Ascending aorta (tissue), 2 donors: ENCODE measurements at regions not wholly inside any gene's neighbourhood (a gene's known extent, or its start where the extent isn't known, plus 50 kb on each side); places are given as distances from the start of the nearest gene placed in this dataset.

Experiments used
- DNase-seq, 2 donors: peaks; one replicate each; pipeline ENCODE4 v3.0.0-alpha.2; 2019; ENCODE audit warnings: low spot score in 2 of 2
- H3K27ac ChIP-seq, 2 donors: fragments of 200-600 bp; sonication (generic); one replicate each; pipeline ENCODE4 v1.5.1; 2016 to 2017; ENCODE audit warnings: mild to moderate bottlenecking in 1 of 2
- H3K27me3 ChIP-seq: fragments of 200-600 bp; sonication (generic); one replicate; pipeline ENCODE4 v1.5.1; 2017
- H3K36me3 ChIP-seq, 2 donors: fragments of 200-600 bp; sonication (generic); one replicate each; pipeline ENCODE4 v1.5.1; 2016
- H3K4me1 ChIP-seq, 2 donors: fragments of 200-600 bp; sonication (generic); one replicate each; pipeline ENCODE4 v1.5.1; 2016 to 2017; ENCODE audit warnings: mild to moderate bottlenecking in 1 of 2
- H3K4me3 ChIP-seq, 2 donors: fragments of 200-600 bp; sonication (generic); one replicate each; pipeline ENCODE4 v1.5.1; 2016 to 2017; ENCODE audit warnings: mild to moderate bottlenecking in 1 of 2
- H3K9me3 ChIP-seq, 2 donors: fragments of 200-600 bp; sonication (generic); one replicate each; pipeline ENCODE4 v1.5.1; 2016
- CTCF ChIP-seq, 3 experiments: fragments of 200-600 bp in 2 of 3; fragments of 450-650 bp in 1 of 3; sonication (generic) in 2 of 3; IDR thresholded peaks; one replicate each; pipeline ENCODE4 v1.5.1; 2016 to 2019; ENCODE audit warnings: antibody characterized with exemption in 3 of 3, mild to moderate bottlenecking in 1 of 3, moderate library complexity in 1 of 3
- intact Hi-C: fragments of 100-400 bp; cut with DNase I; formaldehyde crosslinking; loops from one replicate; pipeline ENCODE4 v1.15.1; 2023

GRCh38 chr16:79768276-79768970, 167.9 kb upstream of the MAF start:
- DNase-seq = no peak
- Histone ChIP-seq H3K4me1 (peaks cover 0 to 22% of the 10 kb centered on the region in 2 donors), H3K36me3 (no peaks in the 10 kb centered on the region), H3K27me3 (no peaks in the 10 kb centered on the region), H3K27ac (peak overlapping the region; percentile 78 to 82), H3K9me3 (no peaks in the 10 kb centered on the region), H3K4me3 (peak overlapping the region; percentile 37 to 52)
- intact Hi-C loops = no loop called here
- TF ChIP-seq CTCF (IDR thresholded peaks at IDR 0.05) = no peak

GRCh38 chr16:79767421-79768275, 167.1 kb upstream of the MAF start:
- no peaks in the 10 kb centered on the region for H3K27me3 ChIP-seq
- DNase-seq = no peak
- no peak for TF ChIP-seq CTCF (IDR thresholded peaks at IDR 0.05)
- intact Hi-C loops = no loop called here
- no peaks in the 10 kb centered on the region for H3K9me3 ChIP-seq
- peak overlapping the region; percentile 37 to 52 for H3K4me3 ChIP-seq
- no peaks in the 10 kb centered on the region for H3K36me3 ChIP-seq
- peak overlapping the region; percentile 78 to 82 for H3K27ac ChIP-seq
- H3K4me1 ChIP-seq = peaks cover 0 to 22% of the 10 kb centered on the region in 2 donors

DNA sequence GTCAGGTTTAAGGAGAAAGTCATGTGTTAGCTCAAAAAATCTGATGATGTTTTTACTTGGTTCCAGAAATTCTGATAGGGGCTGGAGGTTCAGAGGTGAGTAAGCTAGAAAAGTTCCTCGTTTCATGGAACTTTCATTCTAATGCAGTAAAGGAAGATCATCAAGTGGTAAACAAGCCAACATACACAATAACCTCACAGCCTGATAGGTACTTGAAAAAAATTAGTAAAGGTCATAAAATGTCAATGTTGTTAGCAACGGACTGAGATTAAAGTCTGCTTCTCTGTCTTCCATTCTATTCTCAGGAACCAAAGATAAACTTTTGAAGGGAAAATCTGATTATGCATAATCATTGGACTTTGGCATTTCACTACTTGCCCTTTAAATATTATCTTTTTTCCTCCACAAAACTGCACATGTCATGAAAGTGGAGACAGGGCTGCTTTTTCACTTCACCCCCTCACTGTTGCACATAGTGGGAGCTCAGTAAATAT, 165.4 kb upstream of the MAF start:
- TF ChIP-seq CTCF (IDR thresholded peaks at IDR 0.05) = no peak
- no peak for DNase-seq
- H3K4me1 ChIP-seq = peaks cover 0 to 22% of the 10 kb centered on the region in 2 donors
- intact Hi-C loops = no loop called here
- H3K27me3 ChIP-seq = no peaks in the 10 kb centered on the region
- H3K27ac ChIP-seq = no peak overlapping the region
- no peak overlapping the region for H3K4me3 ChIP-seq
- H3K9me3 ChIP-seq = no peaks in the 10 kb centered on the region
- no peaks in the 10 kb centered on the region for H3K36me3 ChIP-seq

- no peaks in the 10 kb centered on the region for H3K27me3 ChIP-seq
- no peak for DNase-seq
- no peak overlapping the region for H3K4me3 ChIP-seq
- H3K36me3 ChIP-seq = no peaks in the 10 kb centered on the region
- intact Hi-C loops = no loop called here
- no peak overlapping the region for H3K27ac ChIP-seq
- TF ChIP-seq CTCF (IDR thresholded peaks at IDR 0.05) = no peak
- H3K9me3 ChIP-seq = no peaks in the 10 kb centered on the region
- peaks cover 0 to 22% of the 10 kb centered on the region in 2 donors for H3K4me1 ChIP-seq
Measured at GRCh38 chr16:79765431-79765830, 164.9 kb upstream of the MAF start.

- H3K4me3 ChIP-seq = no peak overlapping the region
- intact Hi-C loops = no loop called here
- no peaks in the 10 kb centered on the region for H3K36me3 ChIP-seq
- no peaks in the 10 kb centered on the region for H3K9me3 ChIP-seq
- no peak overlapping the region for H3K27ac ChIP-seq
- TF ChIP-seq CTCF (IDR thresholded peaks at IDR 0.05) = no peak
- peaks cover 0 to 17% of the 10 kb centered on the region in 2 donors for H3K4me1 ChIP-seq
- no peak for DNase-seq
- H3K27me3 ChIP-seq = no peaks in the 10 kb centered on the region
Measured at GRCh38 chr16:79764415-79765110, 164.0 kb upstream of the MAF start.
